Parathyroid adenoma (tissue), 2 donors: ENCODE measurements at regions not wholly inside any gene's neighbourhood (a gene's known extent, or its start where the extent isn't known, plus 50 kb on each side); places are given as distances from the start of the nearest gene placed in this dataset.
A peak's percentile ranks its signal among the peaks of the same experiment; 100 is the strongest.

Source experiments
- H2AFZ ChIP-seq: fragments of 300-600 bp; sonication (generic); one replicate; pipeline ENCODE4 v1.7.0; 2017; ENCODE audit warnings: antibody characterized with exemption, mild to moderate bottlenecking
- H3K27ac ChIP-seq: fragments of 300-600 bp; sonication (generic); one replicate; pipeline ENCODE4 v1.7.0; 2017
- H3K27me3 ChIP-seq: fragments of 300-600 bp; sonication (generic); one replicate; pipeline ENCODE4 v1.7.0; 2017; ENCODE audit warnings: low read length; ENCODE audit not compliant: control insufficient read depth, insufficient read depth
- H3K36me3 ChIP-seq: fragments of 300-600 bp; sonication (generic); one replicate; pipeline ENCODE4 v1.7.0; 2017; ENCODE audit warnings: low read length; ENCODE audit not compliant: control insufficient read depth, insufficient read depth
- H3K4me1 ChIP-seq: fragments of 300-600 bp; sonication (generic); one replicate; pipeline ENCODE4 v1.7.0; 2017; ENCODE audit warnings: control low read depth
- H3K4me2 ChIP-seq: fragments of 300-600 bp; sonication (generic); one replicate; pipeline ENCODE4 v1.7.0; 2017; ENCODE audit warnings: low read length
- H3K4me3 ChIP-seq: fragments of 300-600 bp; sonication (generic); one replicate; pipeline ENCODE4 v1.7.0; 2017; ENCODE audit warnings: low read depth, low read length
- H3K79me2 ChIP-seq: fragments of 300-600 bp; sonication (generic); one replicate; pipeline ENCODE4 v1.7.0; 2017; ENCODE audit warnings: control low read depth
- H3K9ac ChIP-seq: fragments of 300-600 bp; sonication (generic); one replicate; pipeline ENCODE4 v1.7.0; 2017; ENCODE audit warnings: mild to moderate bottlenecking
- H3K9me3 ChIP-seq: fragments of 300-600 bp; sonication (generic); one replicate; pipeline ENCODE4 v1.7.0; 2017; ENCODE audit warnings: low read length; ENCODE audit not compliant: control insufficient read depth
- TF ChIP-seq, protein P1 (sequence below): fragments of 300-600 bp; sonication (generic); IDR thresholded peaks from one replicate; pipeline ENCODE4 v1.7.0; 2017; ENCODE audit warnings: antibody characterized with exemption, mild to moderate bottlenecking
- donor health status: primary hyperparathyroidism.

DNA sequence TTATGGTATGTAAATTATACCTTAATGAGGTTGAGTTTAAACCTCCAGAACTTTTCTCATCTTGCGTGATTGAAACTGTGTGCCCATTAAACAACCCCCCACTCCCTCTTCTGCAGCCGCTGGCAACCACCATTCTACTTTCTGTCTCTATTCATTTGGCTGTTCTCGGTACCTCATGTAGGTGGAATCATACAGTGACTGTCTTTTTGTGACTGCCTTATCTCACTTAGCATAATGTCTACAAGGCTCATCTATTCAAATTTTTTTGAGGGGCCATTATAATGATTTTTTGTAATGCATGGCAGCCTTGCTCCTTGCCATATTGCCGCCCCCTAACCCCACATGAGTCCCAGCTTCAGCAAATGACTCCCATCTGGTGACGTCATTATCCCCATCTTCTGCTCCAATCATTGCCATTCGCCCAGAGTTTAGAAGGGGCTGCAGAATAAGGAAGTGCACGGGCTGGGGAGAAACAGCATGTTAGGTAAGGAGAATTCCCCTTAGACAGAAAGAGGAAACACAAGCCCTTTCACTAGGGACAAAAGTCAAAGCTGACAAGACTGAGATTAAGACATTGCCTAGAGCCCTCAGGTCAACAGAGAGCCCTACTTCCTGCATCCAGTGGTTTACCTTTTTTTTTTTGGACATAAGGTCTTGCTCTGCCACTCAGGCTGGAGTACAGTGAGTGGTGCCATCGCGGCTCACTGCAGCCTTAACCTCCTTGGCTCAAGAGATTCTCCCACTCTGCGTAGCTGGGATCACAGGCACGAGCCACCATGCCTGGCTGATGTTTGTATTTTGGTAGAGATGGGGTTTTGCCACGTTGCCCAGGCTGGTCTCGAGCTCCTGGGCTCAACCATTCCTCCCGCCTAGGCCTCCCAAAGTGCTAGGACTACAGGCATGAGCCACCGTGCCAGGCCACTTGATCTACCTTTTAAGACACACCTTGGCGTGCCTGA is 78.4 kb upstream of the ERRFI1 start:
- Histone ChIP-seq H3K9ac (no peak overlapping the region), H3K27ac (no peak overlapping the region), H3K9me3 (no peaks in the 10 kb centered on the region), H3K4me1 (no peaks in the 10 kb centered on the region), H3K4me2 (no peak overlapping the region), H3K4me3 (no peak overlapping the region), H3K27me3 (no peaks in the 10 kb centered on the region), H3K36me3 (no peaks in the 10 kb centered on the region), H3K79me2 (no peaks in the 10 kb centered on the region), H2AFZ (no peak overlapping the region)
- TF ChIP-seq, protein P1, sequence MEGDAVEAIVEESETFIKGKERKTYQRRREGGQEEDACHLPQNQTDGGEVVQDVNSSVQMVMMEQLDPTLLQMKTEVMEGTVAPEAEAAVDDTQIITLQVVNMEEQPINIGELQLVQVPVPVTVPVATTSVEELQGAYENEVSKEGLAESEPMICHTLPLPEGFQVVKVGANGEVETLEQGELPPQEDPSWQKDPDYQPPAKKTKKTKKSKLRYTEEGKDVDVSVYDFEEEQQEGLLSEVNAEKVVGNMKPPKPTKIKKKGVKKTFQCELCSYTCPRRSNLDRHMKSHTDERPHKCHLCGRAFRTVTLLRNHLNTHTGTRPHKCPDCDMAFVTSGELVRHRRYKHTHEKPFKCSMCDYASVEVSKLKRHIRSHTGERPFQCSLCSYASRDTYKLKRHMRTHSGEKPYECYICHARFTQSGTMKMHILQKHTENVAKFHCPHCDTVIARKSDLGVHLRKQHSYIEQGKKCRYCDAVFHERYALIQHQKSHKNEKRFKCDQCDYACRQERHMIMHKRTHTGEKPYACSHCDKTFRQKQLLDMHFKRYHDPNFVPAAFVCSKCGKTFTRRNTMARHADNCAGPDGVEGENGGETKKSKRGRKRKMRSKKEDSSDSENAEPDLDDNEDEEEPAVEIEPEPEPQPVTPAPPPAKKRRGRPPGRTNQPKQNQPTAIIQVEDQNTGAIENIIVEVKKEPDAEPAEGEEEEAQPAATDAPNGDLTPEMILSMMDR = no peak

DNA sequence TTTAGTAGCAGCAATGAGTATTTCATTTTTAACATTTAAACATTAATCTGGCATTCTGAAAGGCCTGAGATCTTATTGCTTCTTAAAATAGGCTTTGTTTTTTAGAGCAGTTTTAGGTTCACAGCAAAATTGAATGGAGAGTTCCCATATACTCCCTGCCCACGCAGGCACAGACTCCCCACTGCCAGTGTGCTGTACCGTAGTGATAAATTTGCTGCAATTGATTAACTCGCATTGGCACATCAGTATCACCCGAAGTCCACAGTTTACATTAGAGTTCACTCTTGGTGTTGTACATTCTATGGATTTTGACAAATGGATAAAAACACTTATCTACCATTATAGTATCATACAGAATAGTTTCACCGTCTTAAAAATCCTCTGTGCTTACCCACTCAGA is 71.8 kb upstream of the ERRFI1 start:
- Histone ChIP-seq H3K4me3 (no peak overlapping the region), H3K36me3 (no peaks in the 10 kb centered on the region), H3K4me2 (peak overlapping the region; percentile 31), H3K27me3 (no peaks in the 10 kb centered on the region), H3K79me2 (peaks cover 1% of the 10 kb centered on the region), H3K27ac (peak overlapping the region; percentile 96), H2AFZ (no peak overlapping the region), H3K9me3 (no peaks in the 10 kb centered on the region), H3K9ac (peak overlapping the region; percentile 11), H3K4me1 (peaks cover 18% of the 10 kb centered on the region)
- TF ChIP-seq, protein P1 = no peak

GRCh38 chr1:8097077-8097799 is 71.1 kb upstream of the ERRFI1 start:
- Histone ChIP-seq H3K36me3 (no peaks in the 10 kb centered on the region), H3K4me1 (peaks cover 18% of the 10 kb centered on the region), H3K9me3 (no peaks in the 10 kb centered on the region), H3K4me2 (peak overlapping the region; percentile 47), H2AFZ (no peak overlapping the region), H3K27ac (peak overlapping the region; percentile 96), H3K9ac (peak overlapping the region; percentile 4), H3K79me2 (peaks cover 7% of the 10 kb centered on the region), H3K4me3 (peak overlapping the region; percentile 19), H3K27me3 (no peaks in the 10 kb centered on the region)
- TF ChIP-seq, protein P1 = no peak

DNA sequence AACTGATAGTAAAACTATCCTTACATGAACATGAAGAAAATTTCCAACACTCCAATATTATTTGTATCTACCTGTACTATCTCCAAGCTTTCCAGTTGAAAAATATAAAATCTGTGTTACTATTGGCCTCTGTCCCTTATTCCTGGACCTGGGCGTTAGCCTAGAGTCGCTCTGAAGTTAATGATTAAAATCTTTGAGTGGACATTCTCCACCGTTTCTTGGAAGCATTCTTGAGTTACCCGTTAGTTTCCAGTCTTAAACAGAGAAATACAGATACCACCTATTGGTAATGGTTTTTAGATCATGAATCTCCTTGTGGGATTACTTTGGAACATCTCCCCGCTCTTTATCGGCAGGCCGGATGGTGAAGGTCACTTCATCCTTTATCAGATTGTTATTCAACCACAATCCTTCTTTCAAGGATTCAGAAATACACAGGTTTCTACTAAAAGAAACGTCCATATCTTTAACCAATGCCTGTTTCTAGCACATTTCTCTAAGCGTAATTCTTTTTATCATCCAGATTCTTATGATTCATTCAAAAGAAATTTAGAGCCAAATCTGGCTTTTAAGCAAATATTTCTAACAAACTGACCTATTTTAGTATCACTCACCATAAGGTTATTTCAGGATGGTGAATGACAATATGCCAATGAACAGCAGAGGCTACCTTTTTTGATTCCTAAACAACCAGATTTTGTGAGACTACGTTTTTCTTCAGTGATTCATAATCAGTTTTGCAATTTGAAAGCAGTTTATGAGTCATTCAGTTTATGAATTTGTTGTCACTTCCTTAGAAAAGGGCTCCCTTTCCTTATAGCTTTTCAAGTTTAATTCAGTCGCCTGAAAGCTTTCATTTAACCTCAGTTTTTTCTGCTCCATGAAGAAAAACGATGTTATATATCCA is 70.2 kb upstream of the ERRFI1 start:
- Histone ChIP-seq H3K9ac (peak overlapping the region; percentile 4), H3K4me2 (peak overlapping the region; percentile 47), H3K79me2 (peaks cover 8% of the 10 kb centered on the region), H3K4me3 (peak overlapping the region; percentile 19), H3K27ac (peak overlapping the region; percentile 96), H2AFZ (no peak overlapping the region), H3K27me3 (no peaks in the 10 kb centered on the region), H3K36me3 (no peaks in the 10 kb centered on the region), H3K4me1 (peaks cover 21% of the 10 kb centered on the region), H3K9me3 (no peaks in the 10 kb centered on the region)
- TF ChIP-seq, protein P1 = no peak
